Ecto neural progenitor cell (in vitro differentiated cells): ENCODE measurements at regions not wholly inside any gene's neighbourhood (a gene's known extent, or its start where the extent isn't known, plus 50 kb on each side); places are given as distances from the start of the nearest gene placed in this dataset.
"Not testable (repeated sequence)": the region's sequence is repeated elsewhere in the genome, so short reads cannot be mapped to it uniquely, and the experiment has no call there.

Experiments used
- DNase-seq: peaks from one replicate; pipeline ENCODE4 v3.0.0-alpha.2; 2018; ENCODE audit warnings: low spot score

GRCh38 chr3:35404571-35404970 is 234.8 kb upstream of the ARPP21 start:
- DNase-seq: no peak

- no peak for DNase-seq
Observed at GRCh38 chr3:35408882-35409281, 230.4 kb upstream of the ARPP21 start.

DNA sequence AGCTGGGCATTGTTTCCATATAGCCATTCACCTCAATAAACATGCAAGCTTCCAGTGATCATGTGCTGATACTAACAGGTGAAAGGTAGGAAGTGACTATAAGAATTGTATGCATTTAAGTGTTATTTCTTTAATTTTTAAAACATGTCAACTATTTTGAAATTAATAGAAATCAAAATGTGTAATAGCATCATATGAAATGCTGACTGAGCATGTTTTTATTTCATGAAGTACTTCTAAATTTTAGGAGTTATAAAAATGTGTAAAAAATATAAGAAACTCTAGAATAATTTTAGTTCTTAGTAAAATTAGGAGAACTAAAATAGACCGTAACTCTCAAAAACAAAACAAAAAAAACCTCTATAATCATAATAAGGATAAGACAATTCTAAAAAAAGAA is 229.3 kb upstream of the ARPP21 start:
- DNase-seq: no peak

- DNase-seq: no peak
Observed at GRCh38 chr3:35413483-35413882, 225.8 kb upstream of the ARPP21 start.

DNA sequence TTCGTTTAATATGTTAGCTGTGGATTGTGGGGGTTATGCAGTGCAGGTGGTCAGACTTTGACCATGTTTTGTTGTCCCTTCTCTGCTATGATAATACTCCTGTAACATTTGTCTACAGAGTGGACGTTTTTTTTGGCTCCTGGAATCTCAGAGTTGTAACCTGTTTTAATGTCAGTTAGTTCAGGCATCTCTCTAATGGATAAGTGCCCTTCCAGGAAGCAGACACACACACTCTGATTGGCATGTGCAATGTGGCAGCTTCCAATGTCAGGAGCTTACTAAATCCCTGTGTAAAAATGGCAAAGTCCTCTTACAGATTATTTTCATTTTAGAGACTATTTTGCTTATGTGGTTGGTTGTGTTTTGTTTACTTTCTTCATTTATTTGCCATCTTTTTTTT is 222.2 kb upstream of the ARPP21 start:
- DNase-seq: no peak

DNA sequence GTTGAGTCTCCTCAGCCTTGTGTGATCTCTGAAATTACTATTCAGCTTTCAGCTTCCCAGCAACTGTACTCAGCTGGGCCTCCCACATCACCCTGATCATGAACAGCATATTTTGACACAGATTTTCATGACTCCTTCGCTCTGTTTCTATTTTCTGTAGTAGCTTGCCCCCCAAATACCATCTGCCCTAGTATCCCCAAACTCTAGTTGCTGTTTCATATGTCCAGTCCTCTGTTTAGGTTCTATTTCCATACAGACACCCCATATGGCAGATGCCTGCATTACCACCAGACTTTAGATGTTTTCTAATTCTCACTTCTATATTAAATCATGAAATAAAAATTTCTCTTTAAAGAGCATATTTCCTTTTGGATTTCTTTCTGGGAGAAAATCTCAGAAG is 217.2 kb upstream of the ARPP21 start:
- DNase-seq: no peak

GRCh38 chr3:35422836-35423601 is 216.3 kb upstream of the ARPP21 start:
- no peak for DNase-seq

GRCh38 chr3:35426366-35426958 is 212.9 kb upstream of the ARPP21 start:
- no peak for DNase-seq

DNA sequence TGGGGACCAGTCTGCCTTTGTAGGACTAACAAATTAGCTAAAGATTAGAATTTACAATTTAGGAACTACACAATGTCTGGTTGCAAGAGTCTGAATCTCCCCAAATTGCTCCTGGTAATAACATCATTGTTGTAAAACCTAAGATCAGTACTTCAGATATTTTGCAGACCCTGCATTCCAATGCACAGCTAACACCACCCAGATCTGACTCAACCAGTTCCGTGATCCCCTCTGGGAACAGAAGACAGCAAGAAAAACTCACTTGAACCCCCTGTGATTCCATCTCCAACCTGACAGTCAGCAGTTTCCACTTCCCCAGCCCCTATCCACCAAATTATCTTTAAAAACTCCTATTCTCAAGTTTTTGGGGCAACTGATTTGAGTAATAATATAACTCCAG is 201.9 kb upstream of the ARPP21 start:
- no peak for DNase-seq

DNA sequence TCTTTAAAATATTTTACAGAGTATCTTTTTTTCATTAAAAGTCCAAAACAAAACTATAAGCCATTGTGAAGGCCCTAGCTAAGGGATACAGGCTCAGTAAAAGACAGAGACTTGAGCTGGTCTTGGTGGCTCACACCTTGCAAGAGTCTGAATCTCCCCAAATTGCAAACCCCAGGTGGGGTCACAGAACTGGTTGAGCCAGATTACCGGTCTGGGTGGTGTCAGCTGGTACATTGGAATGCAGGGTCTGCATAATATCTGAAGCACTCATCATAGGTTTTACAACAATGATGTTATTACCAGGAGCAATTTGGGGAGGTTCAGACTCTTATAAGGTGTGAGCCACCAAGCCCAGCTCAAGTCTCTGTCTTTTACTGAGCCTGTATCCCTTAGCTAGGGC is 201.2 kb upstream of the ARPP21 start:
- no peak for DNase-seq

DNA sequence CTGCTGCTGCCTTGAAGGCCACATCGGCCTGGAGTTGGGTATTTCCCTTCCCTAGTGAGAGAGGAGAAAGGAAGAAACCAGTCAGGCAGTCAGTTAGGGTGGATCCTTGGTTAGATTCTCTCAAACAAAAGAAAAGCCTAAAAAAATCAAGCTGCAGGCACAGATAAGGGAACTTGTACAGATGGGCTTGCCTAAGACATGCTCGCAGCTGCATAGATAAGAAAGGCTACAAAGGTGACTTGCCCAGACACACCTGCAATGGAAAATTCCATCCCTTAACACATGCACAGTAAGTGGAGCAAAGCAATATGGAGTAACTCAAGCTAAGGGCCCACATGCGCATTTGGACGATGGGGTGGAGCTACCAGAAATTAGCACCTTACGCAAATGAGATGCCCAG is 199.7 kb upstream of the ARPP21 start:
- no peak for DNase-seq

DNA sequence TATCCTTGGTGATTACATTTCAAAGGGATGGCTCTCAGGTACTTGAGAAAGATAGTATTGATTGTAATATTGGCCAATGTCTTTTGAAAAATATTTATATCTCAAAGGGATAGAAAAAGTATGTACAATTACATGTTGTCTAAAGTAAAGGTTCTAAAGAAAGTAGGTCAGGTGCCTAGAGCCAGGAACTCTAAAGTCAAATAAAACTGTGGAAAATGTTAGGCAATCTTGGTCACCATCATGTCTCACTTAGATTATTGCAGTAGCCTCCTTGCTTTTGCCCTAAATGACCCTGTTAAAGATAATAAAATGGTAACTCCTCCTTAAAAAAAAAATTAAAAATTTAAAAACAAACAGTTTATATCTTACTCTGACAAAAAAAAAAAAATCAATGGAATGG is 198.5 kb upstream of the ARPP21 start:
- DNase-seq: no peak

GRCh38 chr3:35446896-35447295 is 192.4 kb upstream of the ARPP21 start:
- no peak for DNase-seq

DNA sequence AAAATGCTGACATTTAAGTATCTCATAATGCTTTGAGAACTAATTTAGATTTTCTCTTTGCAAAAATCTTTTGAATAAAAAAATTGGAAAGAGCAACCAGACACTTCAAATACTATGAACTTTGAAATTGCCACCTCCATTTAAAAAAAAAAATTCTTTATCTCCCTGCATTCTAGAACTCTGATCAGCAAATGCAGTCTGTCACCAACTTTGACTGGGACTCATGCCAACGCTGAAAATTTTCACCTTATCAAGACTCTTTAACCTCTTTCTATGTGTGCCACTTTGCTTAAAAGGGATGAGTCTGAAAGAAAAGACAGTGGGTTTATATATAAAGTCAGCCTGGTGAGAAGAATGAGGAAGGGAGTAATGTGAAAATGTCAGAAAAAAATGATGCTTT is 191.2 kb upstream of the ARPP21 start:
- DNase-seq: no peak

DNA sequence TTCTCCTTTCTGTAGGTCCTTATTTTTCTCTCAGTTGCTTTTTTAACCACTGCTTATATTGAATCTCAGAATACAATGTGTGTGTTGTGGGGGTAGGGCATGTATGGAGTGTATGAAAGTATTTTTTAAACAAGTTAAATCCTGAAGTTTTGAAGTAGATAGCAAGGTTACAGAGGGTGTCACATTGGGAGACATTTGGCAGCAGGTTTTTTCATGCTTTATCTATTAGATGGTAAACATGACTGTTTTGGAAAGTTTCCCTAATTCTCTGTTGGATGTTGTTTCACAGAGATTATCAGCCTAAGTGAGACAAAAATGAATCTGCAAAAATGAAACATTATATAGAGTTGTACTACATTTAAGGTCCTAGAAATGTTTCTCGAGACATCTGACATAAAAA is 190.6 kb upstream of the ARPP21 start:
- DNase-seq: no peak

GRCh38 chr3:35454819-35455218 is 184.5 kb upstream of the ARPP21 start:
- DNase-seq: not testable (repeated sequence)

DNA sequence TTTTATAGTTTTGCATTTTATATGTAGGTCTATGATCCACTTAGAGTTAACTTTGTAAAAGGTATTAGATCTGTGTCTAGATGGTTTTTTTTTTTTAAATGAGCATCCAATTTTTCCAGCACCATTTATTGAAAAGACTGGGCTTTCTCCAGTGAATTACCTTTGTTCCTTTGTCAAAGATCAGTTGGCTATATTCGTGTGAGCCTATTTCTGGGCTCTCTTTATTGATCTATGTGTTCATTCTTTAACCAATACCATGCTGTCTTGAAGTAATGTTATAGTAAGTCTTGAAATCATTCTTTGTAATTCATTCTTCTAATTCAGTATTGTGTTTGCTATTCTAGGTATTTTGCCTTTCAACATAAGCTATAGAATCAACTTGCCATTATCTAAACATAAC is 165.4 kb upstream of the ARPP21 start:
- DNase-seq: no peak

GRCh38 chr3:35482566-35482965 is 156.8 kb upstream of the ARPP21 start:
- not testable (repeated sequence) for DNase-seq

DNA sequence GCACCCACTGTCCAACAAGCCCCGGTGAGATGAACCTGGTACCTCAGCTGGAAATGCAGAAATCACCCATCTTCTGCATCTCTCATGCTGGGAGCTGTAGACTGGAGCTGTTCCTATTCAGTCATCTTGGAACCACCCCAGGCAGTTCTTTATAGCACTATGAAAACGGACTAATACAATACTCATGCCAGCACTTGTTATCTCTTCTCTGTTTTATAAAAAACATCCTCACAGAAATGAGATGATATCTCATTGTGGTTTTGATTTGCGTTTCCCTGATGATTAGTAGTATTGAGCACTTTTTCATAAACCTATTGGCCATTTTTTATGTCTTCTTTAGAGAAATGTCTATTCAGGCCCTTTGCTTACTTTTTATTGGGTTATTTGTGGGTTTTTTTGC is 156.2 kb upstream of the ARPP21 start:
- DNase-seq: no peak

DNA sequence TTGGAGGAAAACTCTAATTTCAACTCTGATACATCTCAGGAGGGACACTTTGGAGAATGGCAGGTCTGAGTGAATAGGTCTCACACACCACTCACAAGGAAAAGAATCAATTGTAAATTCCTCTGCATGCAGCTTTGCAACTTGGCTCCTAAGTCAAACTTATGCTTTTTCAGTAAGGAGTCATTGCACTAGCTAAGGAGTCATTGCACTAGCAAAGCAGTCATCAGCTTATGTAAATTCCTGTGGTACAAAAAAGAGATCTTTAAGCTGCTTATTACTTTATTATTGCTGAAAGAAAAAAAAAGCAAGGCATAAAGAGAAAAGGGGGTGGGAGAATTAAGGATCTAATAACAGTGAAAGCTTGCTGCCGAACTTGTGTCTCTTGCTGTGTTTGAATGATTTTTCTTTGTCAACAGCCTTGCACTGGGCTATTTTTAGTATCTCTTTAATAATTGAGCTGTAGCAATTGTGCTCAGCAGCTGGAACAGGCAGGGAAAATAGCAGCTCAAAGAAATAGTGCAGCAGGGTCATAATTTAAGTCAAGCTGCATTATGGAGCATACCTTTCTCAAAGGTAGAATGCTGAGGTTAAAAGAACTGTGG is 154.3 kb upstream of the ARPP21 start:
- no peak for DNase-seq

- DNase-seq: no peak
Observed at GRCh38 chr3:35486295-35486694, 153.0 kb upstream of the ARPP21 start.

DNA sequence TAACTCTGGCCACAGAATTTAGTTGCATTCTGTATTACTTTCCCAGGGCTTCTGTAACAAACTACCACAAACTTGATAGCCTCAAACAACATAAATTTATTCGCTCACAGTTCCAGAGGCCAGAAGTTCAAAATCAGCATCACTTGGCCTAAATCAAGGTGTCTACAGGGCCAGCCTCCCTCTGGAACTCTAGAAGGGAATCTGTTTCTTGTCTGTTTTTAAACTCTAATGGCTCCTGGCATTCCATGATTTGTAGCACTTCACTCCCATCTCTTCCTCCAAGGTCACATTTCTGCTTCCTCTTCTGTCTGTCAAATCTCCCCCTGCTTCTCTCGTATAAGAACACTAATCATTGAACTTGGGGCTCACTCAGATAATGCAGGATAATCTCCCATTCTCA is 151.9 kb upstream of the ARPP21 start:
- no peak for DNase-seq

DNA sequence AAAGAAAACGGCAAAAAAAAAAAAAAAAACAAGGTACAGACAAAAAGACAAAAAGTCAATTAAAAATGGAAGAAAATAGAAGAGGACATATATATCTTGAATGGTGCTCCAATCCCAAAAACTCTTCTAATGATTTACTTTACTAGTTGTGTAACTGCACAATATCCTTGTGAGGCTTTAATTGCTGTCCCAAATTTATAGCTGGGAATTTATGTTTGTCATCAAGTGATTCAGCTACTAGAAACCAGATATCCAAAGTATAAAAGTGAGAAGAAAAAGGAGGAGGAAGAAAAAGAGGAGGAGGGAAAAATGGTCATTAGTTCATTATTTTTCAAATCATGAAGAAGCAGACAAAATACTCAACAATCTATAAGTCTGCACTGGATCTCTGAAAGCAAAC is 150.8 kb upstream of the ARPP21 start:
- no peak for DNase-seq

DNA sequence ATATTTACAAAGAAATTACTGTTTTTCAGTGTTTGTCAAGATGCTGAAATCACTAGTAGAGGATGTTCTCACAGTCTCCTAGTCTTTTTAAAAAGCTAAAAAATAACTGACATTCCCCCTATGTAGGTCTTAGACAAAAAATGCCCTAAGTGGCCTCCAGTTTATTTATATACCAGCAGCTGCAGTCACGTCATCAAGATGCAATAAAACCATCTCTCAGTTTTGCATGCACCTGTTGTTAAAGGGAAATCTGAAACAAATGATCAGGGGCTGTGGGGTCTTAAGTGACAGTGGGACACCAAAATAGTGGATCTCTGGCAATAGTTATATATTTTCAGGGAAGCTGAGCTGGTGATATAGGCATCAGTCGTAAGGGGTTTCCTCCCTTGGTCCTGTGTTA is 146.5 kb upstream of the ARPP21 start:
- DNase-seq: no peak
